Stomach (tissue), 4 donors: ENCODE measurements at regions not wholly inside any gene's neighbourhood (a gene's known extent, or its start where the extent isn't known, plus 50 kb on each side); places are given as distances from the start of the nearest gene placed in this dataset.

Experiments
- POLR2AphosphoS5 ChIP-seq, 3 donors: sonication (generic); formaldehyde crosslinking; IDR thresholded peaks; one replicate each; pipeline ENCODE4 v1.6.1; 2016; ENCODE audit warnings: antibody characterized with exemption in 3 of 3
- TF ChIP-seq, protein P1 (sequence below), 7 experiments: fragments of 450-650 bp in 4 of 7; fragments of 200-600 bp in 3 of 7; sonication (generic) in 3 of 7; IDR thresholded peaks; one replicate each; pipeline ENCODE4 v1.5.1; 2016 to 2019; ENCODE audit warnings: antibody characterized with exemption in 7 of 7, control low read depth in 2 of 7, mild to moderate bottlenecking in 1 of 7

DNA sequence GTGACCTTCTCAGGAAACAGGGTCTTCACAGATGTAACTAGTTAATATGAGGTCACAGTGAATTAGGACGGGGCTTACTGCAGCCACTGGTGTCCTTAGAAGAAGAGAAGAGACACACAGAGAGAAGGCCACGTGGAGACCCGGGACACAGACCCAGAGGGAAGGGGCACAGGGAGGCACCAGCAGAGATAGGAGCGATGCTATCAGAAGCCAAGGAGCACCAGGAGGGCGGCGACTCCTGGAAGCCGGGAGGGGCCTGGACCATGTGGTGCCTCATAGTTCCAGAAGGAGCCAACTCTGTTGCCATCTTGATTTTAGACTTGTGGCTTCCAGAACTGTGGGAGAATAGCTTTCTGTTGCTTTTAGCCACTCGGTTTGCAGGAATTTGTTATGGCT lies 505.9 kb downstream of the TCERG1L start:
- TF ChIP-seq, protein P1, sequence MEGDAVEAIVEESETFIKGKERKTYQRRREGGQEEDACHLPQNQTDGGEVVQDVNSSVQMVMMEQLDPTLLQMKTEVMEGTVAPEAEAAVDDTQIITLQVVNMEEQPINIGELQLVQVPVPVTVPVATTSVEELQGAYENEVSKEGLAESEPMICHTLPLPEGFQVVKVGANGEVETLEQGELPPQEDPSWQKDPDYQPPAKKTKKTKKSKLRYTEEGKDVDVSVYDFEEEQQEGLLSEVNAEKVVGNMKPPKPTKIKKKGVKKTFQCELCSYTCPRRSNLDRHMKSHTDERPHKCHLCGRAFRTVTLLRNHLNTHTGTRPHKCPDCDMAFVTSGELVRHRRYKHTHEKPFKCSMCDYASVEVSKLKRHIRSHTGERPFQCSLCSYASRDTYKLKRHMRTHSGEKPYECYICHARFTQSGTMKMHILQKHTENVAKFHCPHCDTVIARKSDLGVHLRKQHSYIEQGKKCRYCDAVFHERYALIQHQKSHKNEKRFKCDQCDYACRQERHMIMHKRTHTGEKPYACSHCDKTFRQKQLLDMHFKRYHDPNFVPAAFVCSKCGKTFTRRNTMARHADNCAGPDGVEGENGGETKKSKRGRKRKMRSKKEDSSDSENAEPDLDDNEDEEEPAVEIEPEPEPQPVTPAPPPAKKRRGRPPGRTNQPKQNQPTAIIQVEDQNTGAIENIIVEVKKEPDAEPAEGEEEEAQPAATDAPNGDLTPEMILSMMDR (IDR thresholded peaks at IDR 0.05) = no peak
- no peak for TF ChIP-seq POLR2AphosphoS5 (IDR thresholded peaks at IDR 0.05)
